HTR-8/SVneo (cell line): ENCODE measurements at regions not wholly inside any gene's neighbourhood (a gene's known extent, or its start where the extent isn't known, plus 50 kb on each side); places are given as distances from the start of the nearest gene placed in this dataset.
"Not testable (repeated sequence)": the region's sequence is repeated elsewhere in the genome, so short reads cannot be mapped to it uniquely, and the experiment has no call there.

ENCODE experiments used
- DNase-seq: peaks from one replicate; pipeline ENCODE4 v3.0.0; 2011; ENCODE audit warnings: low spot score, mixed read lengths; ENCODE audit not compliant: insufficient read length
- FAIRE-seq: peaks from 2 replicates; lab custom pipeline; 2011; peaks lifted over from hg19 to GRCh38; lab: Jason Lieb, UNC

DNA sequence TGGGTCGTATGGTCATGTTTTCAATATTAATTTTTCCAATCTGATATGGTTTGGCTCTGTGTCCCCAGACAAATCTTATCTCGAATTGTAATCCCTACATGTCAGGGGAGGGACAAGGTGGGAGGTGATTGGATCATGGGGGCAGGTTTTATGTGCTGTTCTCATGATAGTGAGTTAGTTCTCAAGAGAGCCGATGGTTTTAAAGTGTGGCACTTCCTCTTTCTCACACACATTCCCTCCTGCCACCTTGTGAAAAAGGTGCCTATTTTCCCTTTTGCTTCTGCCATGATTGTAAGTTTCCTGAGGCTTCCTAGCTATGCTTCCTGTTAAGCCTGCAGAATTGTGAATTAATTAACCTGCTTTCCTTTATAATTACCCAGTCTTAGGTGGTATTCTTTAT, 309.1 kb upstream of the GRIN3A start:
- FAIRE-seq = no peak
- no peak for DNase-seq

- DNase-seq (no peak), FAIRE-seq (no peak)
Observed at GRCh38 chr9:102044133-102044532, 305.7 kb upstream of the GRIN3A start.

- FAIRE-seq (no peak), DNase-seq (no peak)
Observed at GRCh38 chr9:102038006-102038405, 299.6 kb upstream of the GRIN3A start.

DNA sequence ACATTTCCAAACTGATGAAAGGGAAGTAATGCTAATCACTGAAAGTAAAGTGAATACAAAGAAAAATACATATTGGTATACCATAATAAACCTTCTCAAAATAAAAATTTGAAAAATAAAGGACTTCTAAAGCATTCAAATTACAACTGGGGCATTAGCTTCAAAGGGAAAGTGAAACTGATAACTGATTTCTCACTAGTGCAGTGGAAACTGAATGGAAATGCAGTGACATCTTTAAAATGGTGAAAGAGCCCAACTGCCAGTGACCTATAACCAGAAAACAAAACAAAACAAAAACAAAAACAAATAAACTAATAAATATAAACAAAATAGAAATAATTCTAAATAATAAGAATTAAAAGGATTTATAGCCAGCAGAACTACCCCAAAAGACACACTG, 297.5 kb upstream of the GRIN3A start:
- DNase-seq (peak; percentile 6), FAIRE-seq (no peak)

DNA sequence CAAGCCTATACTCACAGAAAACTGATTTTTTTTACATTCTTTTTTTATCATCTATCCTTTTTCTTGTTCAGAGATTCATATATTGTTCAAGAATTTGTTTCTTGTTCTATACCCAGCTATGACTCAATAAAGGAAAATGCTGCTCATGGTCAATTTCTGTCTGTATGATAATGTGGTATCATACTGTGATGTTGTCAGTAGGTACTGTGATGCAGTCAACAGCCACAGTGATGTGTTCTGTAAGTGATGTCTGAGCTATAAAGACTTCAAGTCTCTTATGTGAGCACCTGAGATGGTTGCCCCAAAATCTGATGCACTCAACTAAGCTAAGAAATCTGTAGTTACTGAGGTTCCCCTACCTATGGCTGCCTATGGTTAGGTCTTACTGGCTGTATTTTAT, 294.2 kb upstream of the GRIN3A start:
- FAIRE-seq = no peak
- no peak for DNase-seq

GRCh38 chr9:102000956-102001355, 262.5 kb upstream of the GRIN3A start:
- no peak for DNase-seq
- no peak for FAIRE-seq

- FAIRE-seq (no peak), DNase-seq (no peak)
Observed at GRCh38 chr9:101999441-101999840, 261.0 kb upstream of the GRIN3A start.

- DNase-seq (peak; percentile 1), FAIRE-seq (no peak)
Observed at GRCh38 chr9:101995231-101995630, 256.8 kb upstream of the GRIN3A start.

DNA sequence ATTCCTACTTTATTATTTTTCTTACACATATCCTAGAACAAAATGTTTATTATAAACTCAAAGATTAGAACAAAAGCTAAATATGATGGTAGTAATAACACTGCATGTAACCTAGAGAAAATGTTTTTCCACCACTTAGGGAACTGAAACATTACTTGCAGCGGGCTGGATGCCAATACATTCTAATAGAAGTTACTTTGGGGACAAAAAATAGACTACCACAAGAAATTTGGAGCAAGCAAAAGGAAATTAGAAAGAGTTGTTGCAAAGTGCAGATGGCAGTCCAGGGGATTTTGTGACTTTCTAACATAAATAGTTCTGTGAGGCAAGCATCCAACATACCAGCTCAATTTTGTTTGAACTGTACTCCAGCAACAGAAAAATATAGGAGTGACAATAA, 255.3 kb upstream of the GRIN3A start:
- no peak for FAIRE-seq

GRCh38 chr9:101991926-101992325, 253.5 kb upstream of the GRIN3A start:
- DNase-seq (no peak), FAIRE-seq (no peak)

More for the DNA sequence above, 255.3 kb upstream of the GRIN3A start:
- DNase-seq = no peak

DNA sequence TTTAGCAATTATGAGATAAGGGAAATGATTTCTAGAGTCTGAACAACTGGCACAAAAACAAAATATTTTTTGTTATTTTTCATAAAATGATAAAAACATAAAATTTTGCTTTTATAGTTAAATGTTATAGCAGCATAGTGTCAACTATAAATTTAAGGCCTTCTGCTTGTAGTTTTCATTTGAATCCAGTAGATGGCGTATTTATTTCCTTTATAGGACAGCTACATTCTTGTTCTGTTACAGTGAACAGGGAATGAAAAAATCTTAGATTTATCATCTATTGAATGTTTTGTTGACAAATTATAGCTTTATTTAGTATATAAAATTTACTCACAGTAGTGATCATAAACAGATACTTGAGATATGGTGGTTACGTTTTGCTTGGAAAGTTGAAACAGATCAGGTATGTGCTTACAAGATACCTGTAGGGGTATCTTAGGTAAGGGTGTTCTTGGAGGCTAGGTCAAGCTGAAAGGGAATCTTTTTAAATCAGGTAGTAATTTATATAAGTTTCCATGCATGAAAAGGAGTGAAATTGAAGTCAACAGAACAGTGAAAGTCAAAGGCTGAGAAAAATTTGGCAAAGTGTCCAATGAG, 239.3 kb upstream of the GRIN3A start:
- FAIRE-seq = no peak

DNA sequence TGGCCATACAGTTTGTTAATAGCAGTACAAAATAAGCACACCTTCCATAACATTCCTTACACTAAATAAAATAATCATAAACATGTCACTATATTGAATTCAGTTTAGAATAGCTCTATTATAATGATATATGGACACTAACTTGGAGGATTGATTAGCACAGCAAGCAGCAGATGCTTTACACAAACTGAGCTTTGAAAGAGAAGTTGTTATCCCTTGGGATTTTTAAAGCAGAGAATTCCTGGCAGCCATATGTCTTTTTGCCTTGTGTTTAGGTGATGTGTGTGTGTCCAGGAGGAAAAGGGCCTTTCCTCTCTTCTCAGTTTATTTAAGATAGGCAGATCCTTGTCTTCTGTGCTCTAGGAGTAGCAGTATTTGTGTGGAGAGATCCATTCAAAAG, 232.2 kb upstream of the GRIN3A start:
- FAIRE-seq = no peak

More for the DNA sequence above, 239.3 kb upstream of the GRIN3A start:
- DNase-seq = peak; percentile 0

GRCh38 chr9:101968392-101968791, 229.9 kb upstream of the GRIN3A start:
- FAIRE-seq (no peak), DNase-seq (no peak)

More for the DNA sequence above, 232.2 kb upstream of the GRIN3A start:
- DNase-seq = no peak

DNA sequence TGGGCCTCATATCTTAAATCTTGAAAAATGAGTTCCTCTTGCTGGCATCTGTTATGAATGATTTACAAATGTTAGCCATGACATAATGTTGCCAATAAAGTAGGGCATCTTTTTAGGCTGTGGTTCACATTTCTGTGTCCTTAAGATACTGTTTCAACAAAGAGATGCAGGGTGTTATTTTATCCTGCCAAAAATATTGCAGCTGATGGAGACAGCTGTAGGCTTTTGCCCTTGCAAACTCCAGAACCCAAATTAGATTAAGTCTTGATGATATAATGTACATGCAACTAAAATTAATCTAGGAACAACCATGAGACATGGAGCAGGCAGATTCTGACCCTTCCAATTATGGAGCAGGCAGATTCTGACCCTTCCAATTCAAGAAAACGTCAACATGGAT, 228.2 kb upstream of the GRIN3A start:
- no peak for FAIRE-seq
- no peak for DNase-seq

GRCh38 chr9:101957705-101958104, 219.3 kb upstream of the GRIN3A start:
- FAIRE-seq (no peak), DNase-seq (no peak)

DNA sequence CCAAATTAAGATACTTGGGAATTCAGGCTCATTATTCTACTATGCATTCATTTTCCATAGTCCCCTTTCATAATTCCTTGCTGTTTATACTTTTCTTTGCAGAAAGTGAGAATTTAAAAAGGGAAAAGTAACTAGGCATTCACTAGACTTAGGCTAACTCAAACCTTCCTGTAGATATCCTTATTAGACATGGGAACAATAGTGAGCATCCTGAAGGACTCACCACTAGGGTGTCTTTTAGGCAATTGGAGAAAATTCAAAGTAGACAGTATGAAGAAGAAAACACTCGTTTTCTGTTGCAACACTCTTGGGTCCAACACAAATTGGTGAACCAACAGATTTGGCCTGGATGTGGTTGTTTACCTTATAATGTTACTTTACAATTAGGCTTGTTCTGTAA, 213.2 kb upstream of the GRIN3A start:
- DNase-seq = no peak
- FAIRE-seq = no peak

- FAIRE-seq (no peak), DNase-seq (no peak)
Observed at GRCh38 chr9:101931756-101932155, 193.3 kb upstream of the GRIN3A start.

DNA sequence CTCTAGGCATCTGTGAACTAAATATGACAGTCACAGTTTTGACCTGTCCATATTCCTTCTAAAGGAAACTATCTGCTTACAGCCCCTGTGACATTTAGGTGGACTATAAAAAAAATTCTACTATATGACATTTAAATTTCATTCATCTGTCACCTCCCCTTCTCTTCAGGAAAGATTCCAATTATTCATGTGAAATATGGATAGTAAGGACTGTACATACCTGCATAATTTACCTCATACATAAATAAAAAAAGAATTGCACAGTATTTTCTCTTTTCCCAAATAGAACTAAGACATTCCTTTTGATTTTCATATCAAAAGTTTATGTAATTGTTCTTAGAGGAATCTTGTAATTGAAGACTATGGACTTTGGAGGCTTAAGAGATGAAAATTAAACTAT, 192.3 kb upstream of the GRIN3A start:
- no peak for DNase-seq
- FAIRE-seq = no peak

DNA sequence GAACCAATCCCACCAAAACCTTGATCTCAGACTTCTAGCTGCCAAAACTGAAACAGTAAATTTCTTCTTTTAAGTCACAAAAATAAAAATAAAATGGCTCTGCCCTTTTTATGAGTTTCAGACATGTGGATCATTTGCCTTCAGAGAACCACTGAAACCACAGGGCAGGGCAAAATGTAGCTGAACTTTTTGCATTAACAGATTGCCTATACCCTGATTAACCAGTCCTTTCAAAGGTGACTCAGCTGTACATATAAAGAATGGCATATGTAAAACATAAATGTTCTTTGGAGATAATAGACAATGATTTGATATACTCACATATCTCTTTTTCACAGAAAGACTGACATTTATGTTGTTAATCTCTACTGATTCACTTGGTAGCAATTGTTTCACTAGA, 187.1 kb upstream of the GRIN3A start:
- DNase-seq = no peak
- no peak for FAIRE-seq

DNA sequence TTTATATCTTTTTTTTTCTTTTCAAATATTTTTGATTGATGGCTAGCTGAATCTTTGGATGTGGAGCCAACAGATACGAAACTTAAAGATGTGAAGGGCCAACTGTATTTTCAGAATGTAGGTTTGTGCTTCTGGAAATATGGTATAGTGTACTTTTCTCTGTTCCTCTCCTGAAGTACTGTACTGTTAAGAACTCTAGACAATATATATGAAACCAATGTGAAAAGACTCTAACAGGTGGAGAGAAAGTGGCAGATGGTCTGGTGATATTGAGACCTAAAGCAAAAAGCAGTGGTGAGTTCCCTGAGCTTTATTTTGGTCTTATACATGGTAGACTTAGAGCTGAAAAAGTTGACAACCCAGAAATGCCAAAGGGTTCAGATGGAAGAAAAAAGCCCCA, 185.0 kb upstream of the GRIN3A start:
- FAIRE-seq (no peak), DNase-seq (no peak)

DNA sequence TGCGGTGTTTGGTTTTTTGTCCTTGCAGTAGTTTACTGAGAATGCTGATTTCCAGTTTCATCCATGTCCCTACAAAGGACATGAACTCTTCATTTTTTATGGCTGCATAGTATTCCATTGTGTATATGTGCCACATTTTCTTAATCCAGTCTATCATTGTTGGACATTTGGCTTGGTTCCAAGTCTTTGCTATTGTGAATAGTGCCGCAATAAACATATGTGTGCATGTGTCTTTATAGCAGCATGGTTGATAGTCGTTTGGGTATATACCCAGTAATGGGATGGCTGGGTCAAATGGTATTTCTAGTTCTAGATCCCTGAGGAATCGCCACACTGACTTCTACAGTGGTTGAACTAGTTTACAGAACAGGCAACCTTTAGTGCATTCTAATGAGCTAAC, 178.5 kb upstream of the GRIN3A start:
- FAIRE-seq, DNase-seq: not testable (repeated sequence)

GRCh38 chr9:101915482-101915881, 177.0 kb upstream of the GRIN3A start:
- DNase-seq = peak; percentile 0
- no peak for FAIRE-seq

DNA sequence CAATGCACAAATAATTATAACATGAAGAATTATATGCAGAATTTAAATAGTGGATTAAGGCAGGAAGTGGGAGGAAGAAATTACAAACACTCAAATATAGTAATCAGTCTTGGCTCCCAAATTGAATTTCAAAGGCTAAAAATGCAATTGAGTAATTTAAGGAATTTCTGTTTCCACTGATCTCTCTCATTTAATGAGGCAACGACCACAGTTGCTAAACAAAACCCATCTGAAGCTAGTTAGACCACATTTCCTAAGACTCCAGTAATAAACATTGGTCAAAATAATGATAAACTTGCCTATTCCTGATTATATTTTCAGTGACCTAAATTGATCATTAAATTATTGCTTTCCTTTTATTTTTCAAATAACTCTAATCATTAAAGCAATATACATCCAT, 174.3 kb upstream of the GRIN3A start:
- FAIRE-seq = no peak
- DNase-seq = no peak
